HepG2 (cell line): ENCODE measurements at regions not wholly inside any gene's neighbourhood (a gene's known extent, or its start where the extent isn't known, plus 50 kb on each side); places are given as distances from the start of the nearest gene placed in this dataset.

Experiments
- ATF5 ChIP-seq: sonication (generic); formaldehyde crosslinking; IDR thresholded peaks from 2 replicates; pipeline ENCODE4 v1.4.0; 2020; ENCODE audit warnings: mild to moderate bottlenecking, low read depth, missing genetic modification reagents
- CBFB ChIP-seq: sonication (generic); formaldehyde crosslinking; IDR thresholded peaks from 2 replicates; pipeline ENCODE4 v1.4.0; 2020; ENCODE audit warnings: missing genetic modification reagents
- CBX5 ChIP-seq: sonication (generic); formaldehyde crosslinking; IDR thresholded peaks from 2 replicates; pipeline ENCODE4 v1.4.0; 2020; ENCODE audit warnings: missing genetic modification reagents, borderline replicate concordance
- EP300 ChIP-seq, 3 experiments: sonication (generic) in 1 of 3; formaldehyde crosslinking in 1 of 3; IDR thresholded peaks; 2 replicates each; pipeline versions ENCODE4 v1.5.1 to v1.6.1; 2011 to 2020; ENCODE audit warnings: low read depth in 2 of 3, low read length in 2 of 3, borderline replicate concordance in 1 of 3, improper control_type of control experiment in 1 of 3, mild to moderate bottlenecking in 1 of 3, missing genetic modification reagents in 1 of 3, moderate library complexity in 1 of 3
- FOXJ3 ChIP-seq: sonication (generic); formaldehyde crosslinking; IDR thresholded peaks from 2 replicates; pipeline ENCODE4 v1.4.0; 2020; ENCODE audit warnings: missing genetic modification reagents, mild to moderate bottlenecking, borderline replicate concordance
- FOXK1 ChIP-seq: sonication (generic); formaldehyde crosslinking; IDR thresholded peaks from 2 replicates; pipeline ENCODE4 v1.4.0; 2020; ENCODE audit warnings: low read depth, missing genetic modification reagents, borderline replicate concordance
- IKZF5 ChIP-seq: IDR thresholded peaks from 2 replicates; pipeline ENCODE4 v1.6.1; 2018; ENCODE audit warnings: missing genetic modification reagents, mild to moderate bottlenecking, missing compliant biosample characterization
- NR2F2 ChIP-seq: IDR thresholded peaks from 2 replicates; pipeline ENCODE4 v1.6.1; 2012; ENCODE audit warnings: low read depth, inconsistent platforms, borderline replicate concordance
- PHF20 ChIP-seq: sonication (generic); formaldehyde crosslinking; IDR thresholded peaks from 2 replicates; pipeline ENCODE4 v1.5.0; 2020; ENCODE audit warnings: mild to moderate bottlenecking, missing genetic modification reagents
- RAD21 ChIP-seq: fragments of 450-650 bp; formaldehyde crosslinking; IDR thresholded peaks from 2 replicates; pipeline ENCODE4 v1.5.0; 2020; ENCODE audit warnings: mild to moderate bottlenecking
- RFX3 ChIP-seq: IDR thresholded peaks from 2 replicates; pipeline ENCODE4 v1.6.1; 2016; ENCODE audit warnings: missing biosample characterization, missing genetic modification reagents
- SIN3B ChIP-seq: fragments of 150-350 bp; IDR thresholded peaks from 2 replicates; pipeline ENCODE4 v1.6.1; 2014; ENCODE audit warnings: low read length
- SMARCC2 ChIP-seq: fragments of 450-650 bp; IDR thresholded peaks from 2 replicates; pipeline ENCODE4 v1.6.1; 2017; ENCODE audit warnings: antibody characterized with exemption, mild to moderate bottlenecking
- SNAPC5 ChIP-seq: sonication (generic); formaldehyde crosslinking; IDR thresholded peaks from 2 replicates; pipeline ENCODE4 v1.8.1; 2023; ENCODE audit warnings: mild to moderate bottlenecking, missing genetic modification reagents, borderline replicate concordance
- SRF ChIP-seq: IDR thresholded peaks from 2 replicates; pipeline ENCODE4 v1.6.1; 2011; ENCODE audit warnings: mild to moderate bottlenecking, low read depth, low read length, moderate library complexity
- THAP9 ChIP-seq: sonication (generic); formaldehyde crosslinking; IDR thresholded peaks from 2 replicates; pipeline ENCODE4; 2020; ENCODE audit warnings: missing genetic modification reagents, mild to moderate bottlenecking, borderline replicate concordance
- ZBTB20 ChIP-seq: sonication (generic); formaldehyde crosslinking; IDR thresholded peaks from 2 replicates; pipeline ENCODE4 v1.8.1; 2023; ENCODE audit warnings: missing genetic modification reagents, low read depth, mild to moderate bottlenecking, borderline replicate concordance
- ZFP36 ChIP-seq: fragments of 150-350 bp; IDR thresholded peaks from 2 replicates; pipeline ENCODE4 v1.6.1; 2018; ENCODE audit warnings: borderline replicate concordance, low read length, low read depth; ENCODE audit not compliant: partially characterized antibody
- ZNF121 ChIP-seq: sonication (generic); formaldehyde crosslinking; IDR thresholded peaks from 2 replicates; pipeline ENCODE4 v1.5.0; 2020; ENCODE audit warnings: mild to moderate bottlenecking, missing genetic modification reagents
- ZNF234 ChIP-seq: sonication (generic); formaldehyde crosslinking; conservative IDR thresholded peaks from 2 replicates; pipeline ENCODE4 v1.5.1; 2020; ENCODE audit warnings: mild to moderate bottlenecking, missing genetic modification reagents
- ZNF792 ChIP-seq: IDR thresholded peaks from 2 replicates; pipeline ENCODE4 v1.6.1; 2016

- TF ChIP-seq ATF5 (CRISPR knock-in tag) (0 out of 2 replicates have a peak, but pooled peaks have one; percentile 9), NR2F2 (peak; percentile 98), PHF20 (CRISPR knock-in tag) (no peak), CBX5 (CRISPR knock-in tag) (peak; percentile 100), EP300 (IDR thresholded peaks at IDR 0.05; ENCODE audit: low read depth in 2 of 2, low read length in 2 of 2) (peak; percentile 59 to 98; a peak in 3 of 4 replicates), EP300 (CRISPR knock-in tag; IDR thresholded peaks at IDR 0.05; ENCODE audit: borderline replicate concordance) (peak; percentile 96), ZFP36 (no peak), CBFB (CRISPR knock-in tag) (peak; percentile 91), ZNF121 (peak; percentile 74), THAP9 (CRISPR knock-in tag) (no peak), ZNF792 (peak; percentile 98), SRF (no peak), IKZF5 (CRISPR knock-in tag) (peak; percentile 97), ZBTB20 (peak; percentile 73; the same call in 1 of the 2 replicates), RFX3 (peak; percentile 15; the same call in 1 of the 2 replicates), SMARCC2 (no peak), ZNF234 (CRISPR knock-in tag) (peak; percentile 92), SIN3B (peak; percentile 29; the same call in 1 of the 2 replicates), SNAPC5 (CRISPR knock-in tag) (peak; percentile 86; the same call in 1 of the 2 replicates), RAD21 (CRISPR knock-in tag) (peak; percentile 59), FOXJ3 (CRISPR knock-in tag) (peak; percentile 99), FOXK1 (CRISPR knock-in tag) (peak; percentile 97)
Measured at GRCh38 chr16:10265770-10266615, 83.8 kb upstream of the GRIN2A start (continued).
